ENCODE measurements at regions not wholly inside any gene's neighbourhood (a gene's known extent, or its start where the extent isn't known, plus 50 kb on each side); places are given as distances from the start of the nearest gene placed in this dataset.

DNA sequence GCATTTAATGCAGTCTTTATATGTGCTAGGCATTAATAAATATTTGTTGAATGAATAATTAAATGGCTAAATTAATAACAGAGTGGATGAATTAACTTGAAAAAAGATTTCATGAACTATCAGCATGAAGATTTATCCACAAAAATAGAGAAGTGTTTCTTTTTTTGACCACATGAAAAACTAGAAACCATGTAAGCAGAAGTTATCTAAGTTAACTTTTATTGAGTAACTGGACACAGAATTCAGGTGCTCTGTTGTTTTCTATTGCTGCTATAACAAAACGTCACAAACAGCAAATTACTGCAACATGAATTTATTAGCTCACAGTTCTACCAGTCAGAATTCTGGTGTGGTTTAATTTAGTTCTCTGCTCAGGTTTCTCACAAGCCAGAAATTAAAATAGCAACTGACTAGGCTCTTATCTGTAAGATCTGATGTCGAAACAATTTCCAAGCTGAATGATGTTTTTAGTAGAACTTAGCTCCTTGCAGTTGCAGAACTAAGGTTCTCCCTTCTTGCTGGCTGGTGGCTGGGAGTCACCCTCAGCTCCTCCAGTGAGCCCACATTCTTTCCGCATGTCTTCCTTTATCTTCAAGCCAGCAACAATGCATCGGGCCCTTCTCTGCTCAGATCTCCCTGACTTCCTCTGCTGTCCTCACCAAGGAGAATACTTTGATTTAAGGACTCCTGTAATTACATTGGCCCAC is 810.2 kb upstream of the ALCAM start:
- TF ChIP-seq GATA3 (IDR thresholded peaks at IDR 0.05; ENCODE audit: low read depth, low read length) (no peak), GATA2 (IDR thresholded peaks at IDR 0.05; ENCODE audit: low read depth, low read length) (no peak)

DNA sequence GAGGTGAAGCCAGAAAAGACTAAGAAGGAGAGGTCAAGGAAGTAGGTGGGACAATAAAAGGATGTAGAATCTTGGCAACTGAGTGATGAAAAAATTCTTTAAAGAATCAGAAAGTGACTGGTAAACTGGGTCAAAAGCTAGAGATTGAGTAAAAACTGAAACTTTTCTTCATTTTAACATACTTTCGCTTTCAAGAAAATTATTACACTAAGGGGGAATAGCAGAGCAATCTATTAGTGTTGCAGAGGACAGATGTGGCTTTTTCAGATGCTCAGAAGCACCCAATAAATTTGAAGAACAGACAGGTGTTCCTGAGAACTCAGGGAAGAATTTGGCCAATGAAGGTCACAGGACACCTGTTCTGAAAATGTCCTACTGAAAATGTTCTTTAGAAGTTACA is 805.4 kb upstream of the ALCAM start:
- no peak for TF ChIP-seq GATA2 (IDR thresholded peaks at IDR 0.05; ENCODE audit: low read depth, low read length)
- no peak for TF ChIP-seq GATA3 (IDR thresholded peaks at IDR 0.05; ENCODE audit: low read depth, low read length)

DNA sequence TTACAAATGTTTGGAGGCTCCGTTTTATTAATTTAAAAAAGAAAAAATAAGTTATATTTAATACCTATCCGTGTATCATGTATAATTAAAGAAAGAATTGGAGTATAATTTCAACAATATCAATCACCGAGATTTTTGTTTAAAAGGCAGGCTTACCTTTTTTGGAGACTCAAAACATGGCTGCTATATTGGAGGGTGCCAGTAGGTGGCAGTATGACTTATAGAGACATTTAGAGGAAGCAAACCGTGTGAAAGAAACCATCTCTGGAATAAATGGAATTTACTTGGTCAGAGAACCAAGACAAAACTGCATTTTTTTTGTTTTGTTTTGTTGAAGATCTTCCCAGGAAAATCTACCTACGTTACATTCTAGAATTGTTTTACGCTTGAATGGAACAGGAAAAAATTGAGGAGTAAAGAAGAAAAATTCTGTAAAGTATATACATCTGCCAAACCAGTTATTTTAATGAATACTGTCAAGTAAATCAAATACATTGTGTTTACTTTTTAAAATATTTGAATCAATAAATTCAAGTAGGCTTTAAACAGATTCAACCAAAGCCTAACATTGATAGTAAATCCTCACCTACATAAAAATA is 802.6 kb upstream of the ALCAM start:
- TF ChIP-seq GATA3 (IDR thresholded peaks at IDR 0.05; ENCODE audit: low read depth, low read length) (no peak), GATA2 (IDR thresholded peaks at IDR 0.05; ENCODE audit: low read depth, low read length) (no peak)

DNA sequence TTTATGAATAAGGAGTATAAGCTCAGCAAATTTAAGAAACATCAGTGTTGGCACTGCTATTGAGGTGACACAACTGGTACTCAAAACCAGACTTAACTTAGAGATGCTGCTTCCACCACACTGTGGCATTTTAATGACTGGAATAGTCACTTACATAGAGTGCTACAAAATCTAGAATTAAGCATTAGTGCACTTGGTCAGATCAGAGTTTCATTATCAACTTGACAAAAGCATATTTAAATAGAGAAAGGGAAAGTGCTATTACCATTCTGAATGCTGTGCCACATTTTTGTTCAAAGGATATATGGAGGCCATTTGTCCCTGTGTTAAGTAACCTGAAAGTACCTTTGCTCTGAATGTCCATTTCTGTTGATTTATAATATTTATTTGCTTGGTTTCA is 800.7 kb upstream of the ALCAM start:
- TF ChIP-seq GATA3 (IDR thresholded peaks at IDR 0.05; ENCODE audit: low read depth, low read length): no peak
- no peak for TF ChIP-seq GATA2 (IDR thresholded peaks at IDR 0.05; ENCODE audit: low read depth, low read length)

DNA sequence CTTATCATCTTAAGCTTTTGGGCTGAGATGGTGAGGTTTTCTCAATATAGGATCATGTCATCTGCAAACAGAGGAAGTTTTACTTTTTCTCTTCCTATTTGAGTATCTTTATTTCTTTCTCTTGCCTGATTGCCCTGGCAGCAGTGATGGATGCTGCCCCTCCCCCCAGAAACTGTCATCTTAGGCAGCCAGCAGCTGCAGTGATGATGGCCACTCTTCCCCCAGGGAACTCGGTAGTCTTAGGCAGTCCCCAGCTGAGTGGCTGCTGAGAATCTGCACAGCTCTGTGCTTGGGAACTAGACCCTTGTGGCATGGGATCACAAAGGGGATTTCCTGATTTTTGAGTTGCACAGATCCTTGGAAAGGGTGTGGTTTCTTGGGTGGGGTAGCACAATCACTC is 791.1 kb upstream of the ALCAM start:
- TF ChIP-seq GATA3 (IDR thresholded peaks at IDR 0.05; ENCODE audit: low read depth, low read length): no peak
- no peak for TF ChIP-seq GATA2 (IDR thresholded peaks at IDR 0.05; ENCODE audit: low read depth, low read length)

DNA sequence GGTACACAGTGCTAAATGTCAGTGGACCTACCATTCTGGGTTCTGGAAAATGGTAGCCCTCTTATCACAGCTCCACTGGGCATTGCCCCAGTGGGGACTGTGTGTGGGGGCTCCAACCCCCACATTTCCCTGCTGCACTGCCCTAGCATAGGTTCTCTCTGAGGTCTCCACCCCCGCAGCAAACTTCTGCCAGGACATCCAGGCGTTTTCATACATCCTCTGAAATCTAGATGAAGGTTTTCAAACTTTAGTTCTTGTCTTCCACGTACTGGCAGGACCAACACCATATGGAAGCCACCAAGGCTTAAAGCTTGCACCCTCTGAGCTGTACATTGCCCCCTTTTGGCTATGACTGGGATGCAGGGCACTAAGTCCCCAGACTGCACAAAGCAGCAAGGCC is 788.2 kb upstream of the ALCAM start:
- TF ChIP-seq GATA2 (IDR thresholded peaks at IDR 0.05; ENCODE audit: low read depth, low read length) (no peak), GATA3 (IDR thresholded peaks at IDR 0.05; ENCODE audit: low read depth, low read length) (no peak)

DNA sequence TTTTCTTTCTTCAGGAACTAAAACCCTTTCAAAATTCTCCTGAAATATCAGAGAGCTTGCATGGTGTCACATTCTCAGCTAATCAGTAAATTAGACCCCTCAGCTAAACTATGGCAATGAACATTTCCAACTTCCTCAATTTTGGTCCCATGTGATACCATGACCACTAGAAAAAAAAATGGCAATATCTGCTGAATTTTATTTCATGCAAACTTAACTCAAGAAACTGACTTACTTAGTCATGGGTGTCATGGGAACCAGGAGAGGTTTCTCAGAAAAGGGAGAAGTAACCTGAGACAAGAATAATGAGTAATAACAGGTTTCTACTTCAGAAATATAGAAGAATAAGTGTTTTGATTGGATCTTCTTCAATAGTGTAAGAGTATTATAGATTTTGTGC is 784.6 kb upstream of the ALCAM start:
- no peak for TF ChIP-seq GATA2 (IDR thresholded peaks at IDR 0.05; ENCODE audit: low read depth, low read length)
- TF ChIP-seq GATA3 (IDR thresholded peaks at IDR 0.05; ENCODE audit: low read depth, low read length): no peak

DNA sequence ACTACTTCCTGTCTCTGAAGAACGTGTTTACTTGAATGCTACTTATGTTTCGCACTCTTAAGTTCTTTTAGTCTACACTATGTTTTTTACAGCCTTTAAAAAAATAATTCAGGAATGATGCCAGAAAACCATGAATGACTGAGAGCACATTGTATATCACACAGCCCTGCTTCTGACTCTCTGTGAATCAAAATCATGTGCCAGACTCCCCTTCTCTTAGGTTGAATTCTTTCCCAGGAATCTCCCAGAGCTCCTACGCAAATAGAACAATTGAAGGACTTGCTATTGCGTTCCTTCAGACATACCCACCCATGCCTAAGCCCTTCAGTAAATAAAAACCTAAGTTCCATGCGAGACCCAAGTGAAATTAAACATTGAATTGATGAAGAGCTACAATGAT is 782.0 kb upstream of the ALCAM start:
- TF ChIP-seq GATA2 (IDR thresholded peaks at IDR 0.05; ENCODE audit: low read depth, low read length) (no peak), GATA3 (IDR thresholded peaks at IDR 0.05; ENCODE audit: low read depth, low read length) (no peak)

DNA sequence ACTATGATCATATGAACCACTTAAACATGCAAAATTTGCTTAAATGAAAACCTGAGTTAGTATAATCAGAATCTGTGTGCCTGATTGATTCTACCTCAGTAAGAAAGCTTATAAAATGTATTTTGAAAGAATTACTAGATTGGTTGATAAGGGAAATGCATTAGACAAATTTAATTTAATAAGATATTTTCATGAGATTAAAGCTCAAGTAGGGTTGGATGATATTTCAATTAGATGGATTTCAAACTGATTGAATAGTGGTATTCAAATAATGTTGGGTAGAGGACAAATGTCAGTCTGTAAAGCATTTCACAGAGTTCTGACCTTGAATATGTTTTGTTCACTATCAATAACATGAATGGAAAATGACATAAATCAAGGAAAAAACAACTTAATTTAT is 780.4 kb upstream of the ALCAM start:
- TF ChIP-seq GATA2 (IDR thresholded peaks at IDR 0.05; ENCODE audit: low read depth, low read length) (no peak), GATA3 (IDR thresholded peaks at IDR 0.05; ENCODE audit: low read depth, low read length) (no peak)

DNA sequence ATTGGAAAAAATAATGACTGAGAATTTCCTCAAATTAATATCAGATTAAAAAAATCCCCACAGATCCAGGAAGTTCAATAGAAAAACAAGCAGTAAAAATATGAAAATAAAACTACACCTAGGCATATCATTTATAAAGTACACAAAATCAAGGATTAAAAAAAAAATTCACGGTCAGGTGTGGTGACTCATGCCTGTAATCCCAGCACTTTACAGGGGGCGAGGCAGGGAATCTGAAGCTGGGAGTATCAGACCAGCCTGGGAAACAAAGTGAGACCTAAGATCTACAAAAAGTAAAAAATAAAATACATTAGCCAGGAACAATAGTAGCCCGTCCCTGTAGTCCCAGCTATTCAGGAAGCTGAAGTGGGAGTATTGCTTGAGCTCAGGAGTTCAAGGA is 778.3 kb upstream of the ALCAM start:
- TF ChIP-seq GATA2 (IDR thresholded peaks at IDR 0.05; ENCODE audit: low read depth, low read length) (no peak), GATA3 (IDR thresholded peaks at IDR 0.05; ENCODE audit: low read depth, low read length) (no peak)

DNA sequence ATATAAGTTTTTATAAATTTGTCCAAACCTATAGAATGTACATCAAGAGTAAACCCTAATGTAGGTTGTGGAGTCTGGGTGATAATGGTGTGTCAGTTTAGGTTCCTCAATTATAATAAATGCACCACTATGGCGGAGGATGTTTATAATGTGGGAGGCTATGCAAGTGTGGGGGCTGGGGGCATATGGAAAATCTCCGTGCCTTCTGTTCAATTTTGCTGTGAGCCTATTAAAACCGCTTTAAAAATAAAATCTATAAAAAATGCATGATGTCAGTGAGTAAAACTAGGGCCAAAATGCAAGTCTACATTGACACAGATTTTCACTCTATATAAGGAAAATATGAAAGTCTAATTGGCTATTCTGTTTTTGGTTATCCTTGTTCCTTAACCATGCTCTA is 774.9 kb upstream of the ALCAM start:
- TF ChIP-seq GATA2 (IDR thresholded peaks at IDR 0.05; ENCODE audit: low read depth, low read length): no peak
- no peak for TF ChIP-seq GATA3 (IDR thresholded peaks at IDR 0.05; ENCODE audit: low read depth, low read length)

DNA sequence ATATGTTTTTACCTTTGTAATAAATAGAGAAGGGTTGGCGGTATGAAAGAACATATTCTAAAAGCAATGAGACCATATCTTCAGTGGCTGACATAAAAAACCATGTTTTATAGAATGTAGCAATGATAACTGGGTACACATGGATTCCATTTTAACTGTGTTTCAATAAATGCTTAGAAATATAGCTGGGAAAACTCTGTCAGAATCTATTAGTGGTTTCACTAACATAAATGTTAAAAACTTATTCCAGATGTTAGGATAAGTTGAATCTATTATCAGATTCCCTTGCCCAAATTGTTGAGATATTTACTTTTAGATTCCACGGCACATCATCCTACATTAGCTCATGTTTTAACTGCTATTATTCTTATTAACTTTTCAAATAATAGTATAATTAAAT is 772.2 kb upstream of the ALCAM start:
- TF ChIP-seq GATA3 (IDR thresholded peaks at IDR 0.05; ENCODE audit: low read depth, low read length): no peak

DNA sequence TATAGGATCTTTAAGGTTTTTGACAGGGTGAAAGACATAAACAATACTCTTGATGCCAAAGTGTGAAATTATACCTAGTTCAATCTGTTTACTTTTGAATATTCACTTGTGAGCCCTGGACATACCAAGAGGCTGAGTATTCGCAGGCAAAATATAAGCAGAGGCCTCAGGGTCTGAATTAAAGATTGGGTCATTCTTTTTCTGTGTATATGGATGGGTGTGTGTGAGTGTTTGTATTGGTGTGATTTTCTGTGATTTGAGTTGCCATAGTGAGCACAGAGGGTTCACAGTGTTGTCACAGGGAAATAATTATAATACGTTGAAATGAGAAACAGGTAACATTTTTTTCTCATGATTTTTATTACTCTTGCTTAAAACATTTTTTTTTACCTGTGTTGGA is 770.7 kb upstream of the ALCAM start:
- no peak for TF ChIP-seq GATA3 (IDR thresholded peaks at IDR 0.05; ENCODE audit: low read depth, low read length)
- TF ChIP-seq GATA2 (IDR thresholded peaks at IDR 0.05; ENCODE audit: low read depth, low read length): no peak

DNA sequence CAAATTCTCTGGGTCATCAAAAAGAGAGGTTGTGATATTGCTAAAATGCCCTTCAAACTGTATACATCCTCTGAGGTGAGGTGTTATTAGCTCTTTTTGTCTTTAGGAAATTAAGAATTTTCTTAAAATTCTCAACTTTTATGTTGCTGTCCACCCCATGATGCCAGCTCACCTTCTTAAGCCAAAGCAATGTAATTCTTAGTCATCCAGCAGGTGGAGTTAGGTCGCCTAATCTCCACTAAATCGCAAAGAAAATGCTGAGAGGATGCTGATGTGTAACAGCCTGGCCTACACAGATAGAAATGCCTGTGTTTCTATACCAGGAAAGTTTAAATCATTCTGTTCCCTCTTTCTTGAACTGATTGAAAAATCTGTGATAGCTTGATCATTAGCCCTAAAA is 770.2 kb upstream of the ALCAM start:
- 0 out of 2 replicates have a peak, but pooled peaks have one; percentile 19 for TF ChIP-seq GATA2 (IDR thresholded peaks at IDR 0.05; ENCODE audit: low read depth, low read length)
- TF ChIP-seq GATA3 (IDR thresholded peaks at IDR 0.05; ENCODE audit: low read depth, low read length): no peak

DNA sequence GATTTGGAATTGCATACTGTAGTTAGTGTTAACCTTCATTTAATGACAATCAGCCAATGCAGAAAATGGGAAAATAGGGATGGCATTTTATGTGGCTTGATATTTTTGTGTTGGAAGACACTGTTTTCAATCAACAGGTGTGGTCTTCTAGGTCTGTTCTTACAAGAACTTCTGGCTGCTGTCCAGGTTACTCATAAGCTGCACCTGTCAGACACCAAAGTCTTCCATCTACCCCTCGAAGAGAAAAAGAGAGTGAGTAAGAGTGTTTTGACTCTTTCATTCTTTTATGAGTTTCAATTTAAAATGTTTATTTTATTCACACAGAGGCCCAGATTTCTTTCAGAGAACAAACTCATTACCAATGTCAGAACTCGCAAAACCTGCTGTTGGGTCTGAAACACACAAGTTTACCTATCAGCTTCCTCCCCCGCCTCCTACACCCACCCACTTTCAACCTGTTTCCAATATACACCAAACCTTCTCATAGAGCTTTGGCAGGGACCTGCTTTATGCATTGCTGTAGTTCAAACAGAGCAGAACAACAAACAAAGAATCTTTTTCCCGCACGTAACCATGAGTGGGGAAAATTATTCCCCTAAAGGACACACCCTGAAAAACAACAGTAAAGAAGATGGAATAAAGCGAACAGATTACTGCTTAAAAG is 767.7 kb upstream of the ALCAM start:
- no peak for TF ChIP-seq GATA3 (IDR thresholded peaks at IDR 0.05; ENCODE audit: low read depth, low read length)
- TF ChIP-seq GATA2 (IDR thresholded peaks at IDR 0.05; ENCODE audit: low read depth, low read length): no peak
